HEK293 (cell line): ENCODE measurements at regions not wholly inside any gene's neighbourhood (a gene's known extent, or its start where the extent isn't known, plus 50 kb on each side); places are given as distances from the start of the nearest gene placed in this dataset.

Experiments
- CTCF ChIA-PET: fragments of 350-600 bp; formaldehyde crosslinking; extraction: SDS; loops from one replicate; lab custom pipeline; 2021; ENCODE audit warnings: antibody characterized with exemption; lab: Yijun Ruan, JAX
- POLR2A ChIA-PET: fragments of 300-600 bp; formaldehyde crosslinking; extraction: SDS; loops from one replicate; lab custom pipeline; 2020; ENCODE audit warnings: antibody characterized with exemption, inconsistent platforms; lab: Yijun Ruan, JAX
- H3K27ac ChIP-seq: fragments of 200-500 bp; sonication (Bioruptor generic); 2 replicates; pipeline ENCODE4 v1.5.1; 2014; ENCODE audit warnings: low read depth, low read length, control low read depth, inconsistent platforms; ENCODE audit errors: extremely low read depth
- H3K36me3 ChIP-seq, 2 experiments: fragments of 200-500 bp in 1 of 2; sonication (Bioruptor generic) in 1 of 2; 1 replicate in 1 of 2; 2 replicates in 1 of 2; pipeline ENCODE4 v1.5.1; 2014 to 2017; ENCODE audit warnings: inconsistent platforms in 2 of 2, low read length in 2 of 2; ENCODE audit not compliant: control insufficient read depth in 2 of 2, insufficient read depth in 1 of 2
- H3K4me1 ChIP-seq: fragments of 200-500 bp; sonication (Bioruptor generic); 2 replicates; pipeline ENCODE4 v1.5.1; 2014; ENCODE audit warnings: mild to moderate bottlenecking, low read length, inconsistent platforms; ENCODE audit not compliant: control insufficient read depth, insufficient read depth
- H3K4me3 ChIP-seq: 2 replicates; pipeline ENCODE4 v1.5.1; 2011; ENCODE audit warnings: low read depth, mild to moderate bottlenecking, control low read depth, low read length, moderate library complexity
- H3K9me3 ChIP-seq: fragments of 200-500 bp; sonication (Bioruptor generic); 2 replicates; pipeline ENCODE4 v1.5.1; 2014; ENCODE audit warnings: low read depth, low read length, inconsistent platforms; ENCODE audit not compliant: control insufficient read depth, insufficient read depth
- BCL6B ChIP-seq: fragments of 450-650 bp; formaldehyde crosslinking; IDR thresholded peaks from 2 replicates; pipeline ENCODE4 v1.5.1; 2017; ENCODE audit warnings: missing biosample characterization, missing genetic modification characterization
- EGR2 ChIP-seq: fragments of 450-650 bp; formaldehyde crosslinking; IDR thresholded peaks from 2 replicates; pipeline ENCODE4 v1.5.1; 2016; ENCODE audit warnings: low read depth, missing biosample characterization, missing genetic modification characterization
- GLI2 ChIP-seq: fragments of 450-650 bp; formaldehyde crosslinking; IDR thresholded peaks from 2 replicates; pipeline ENCODE4; 2017; ENCODE audit warnings: missing biosample characterization, missing genetic modification characterization, low read depth, borderline replicate concordance
- GLIS1 ChIP-seq: fragments of 450-650 bp; formaldehyde crosslinking; IDR thresholded peaks from 2 replicates; pipeline ENCODE4 v1.5.1; 2016; ENCODE audit warnings: missing biosample characterization, missing genetic modification characterization
- KLF17 ChIP-seq: fragments of 450-650 bp; formaldehyde crosslinking; IDR thresholded peaks from 2 replicates; pipeline ENCODE4 v1.5.1; 2016; ENCODE audit warnings: missing biosample characterization, missing genetic modification characterization
- MEIS1 ChIP-seq: sonication (generic); formaldehyde crosslinking; IDR thresholded peaks from 2 replicates; pipeline ENCODE4 v1.8.1; 2022; ENCODE audit warnings: missing genetic modification reagents, mild to moderate bottlenecking, borderline replicate concordance
- YY1 ChIP-seq: fragments of 450-650 bp; formaldehyde crosslinking; IDR thresholded peaks from 2 replicates; pipeline ENCODE4 v1.5.1; 2018; ENCODE audit warnings: missing biosample characterization, missing genetic modification characterization
- ZBTB6 ChIP-seq: fragments of 450-650 bp; formaldehyde crosslinking; IDR thresholded peaks from 2 replicates; pipeline ENCODE4 v1.5.1; 2017; ENCODE audit warnings: missing biosample characterization, missing genetic modification characterization
- ZFHX2 ChIP-seq: fragments of 450-650 bp; formaldehyde crosslinking; conservative IDR thresholded peaks from 2 replicates; pipeline ENCODE4 v1.5.1; 2016; ENCODE audit warnings: missing biosample characterization, missing genetic modification characterization
- ZFP69B ChIP-seq: fragments of 450-650 bp; formaldehyde crosslinking; IDR thresholded peaks from 2 replicates; pipeline ENCODE4 v1.5.1; 2016; ENCODE audit warnings: missing biosample characterization, missing genetic modification characterization
- ZNF121 ChIP-seq: fragments of 450-650 bp; formaldehyde crosslinking; IDR thresholded peaks from 2 replicates; pipeline ENCODE4 v1.5.1; 2016; ENCODE audit warnings: missing biosample characterization, missing genetic modification characterization
- ZNF175 ChIP-seq: fragments of 450-650 bp; formaldehyde crosslinking; IDR thresholded peaks from 2 replicates; pipeline ENCODE4 v1.5.1; 2016; ENCODE audit warnings: missing biosample characterization, missing genetic modification characterization
- ZNF521 ChIP-seq: fragments of 450-650 bp; formaldehyde crosslinking; IDR thresholded peaks from 2 replicates; pipeline ENCODE4 v1.5.1; 2017; ENCODE audit warnings: missing biosample characterization, mild to moderate bottlenecking, missing genetic modification characterization
- ZNF549 ChIP-seq: fragments of 450-650 bp; IDR thresholded peaks from 2 replicates; pipeline ENCODE4 v1.5.1; 2018; ENCODE audit warnings: missing biosample characterization, missing genetic modification characterization, mild to moderate bottlenecking, inconsistent platforms, moderate library complexity
- ZNF585B ChIP-seq: fragments of 450-650 bp; formaldehyde crosslinking; IDR thresholded peaks from 2 replicates; pipeline ENCODE4 v1.5.1; 2016; ENCODE audit warnings: missing biosample characterization, missing genetic modification characterization
- ZNF624 ChIP-seq: fragments of 450-650 bp; formaldehyde crosslinking; IDR thresholded peaks from 2 replicates; pipeline ENCODE4 v1.5.1; 2017; ENCODE audit warnings: missing biosample characterization, missing genetic modification characterization
- ZNF629 ChIP-seq: fragments of 450-650 bp; formaldehyde crosslinking; IDR thresholded peaks from 2 replicates; pipeline ENCODE4 v1.5.1; 2017; ENCODE audit warnings: missing biosample characterization, missing genetic modification characterization
- ZNF837 ChIP-seq: fragments of 450-650 bp; formaldehyde crosslinking; IDR thresholded peaks from 2 replicates; pipeline ENCODE4 v1.5.1; 2016; ENCODE audit warnings: missing biosample characterization, missing genetic modification characterization

- H3K9me3 ChIP-seq, result no peaks in the 10 kb centered on the region; the same call in 1 of the 2 replicates
- no peaks in the 10 kb centered on the region for H3K36me3 ChIP-seq
- no peak overlapping the region for H3K27ac ChIP-seq
- no peak overlapping the region for H3K4me3 ChIP-seq
- ChIA-PET POLR2A (no interaction called here), CTCF (interaction anchor here (0.6 to 1.0 kb wide), 2 partner anchors 11 to 633 kb away, joined by 3 read pairs; no protein-coding TSS in a partner anchor)
- TF ChIP-seq ZNF121 (tag by site-specific recombination), result no peak
- no peaks in the 10 kb centered on the region for H3K4me1 ChIP-seq
Measured at GRCh38 chr6:9623228-9623832, 791.5 kb downstream of the TFAP2A start.

GRCh38 chr6:9621276-9621675 is 793.6 kb downstream of the TFAP2A start:
- Histone ChIP-seq H3K27ac (no peak overlapping the region), H3K36me3 (no peaks in the 10 kb centered on the region), H3K4me3 (no peak overlapping the region), H3K4me1 (no peaks in the 10 kb centered on the region), H3K9me3 (no peaks in the 10 kb centered on the region; the same call in 1 of the 2 replicates)
- ChIA-PET CTCF (no interaction called here), POLR2A (no interaction called here)
- peak; percentile 68; the same call in 1 of the 2 replicates for TF ChIP-seq EGR2 (tag by site-specific recombination)
- no peak for TF ChIP-seq ZNF837 (tag by site-specific recombination)
- TF ChIP-seq ZFHX2 (tag by site-specific recombination), result peak; percentile 42; the same call in 1 of the 2 replicates
- no peak for TF ChIP-seq KLF17 (tag by site-specific recombination)

- Histone ChIP-seq H3K9me3 (no peaks in the 10 kb centered on the region; the same call in 1 of the 2 replicates), H3K4me3 (no peak overlapping the region)
- ChIA-PET POLR2A (no interaction called here), CTCF (no interaction called here)
- no peak for TF ChIP-seq ZNF175
- no peak for TF ChIP-seq ZBTB6 (tag by site-specific recombination)
- TF ChIP-seq ZFP69B (tag by site-specific recombination), result no peak
- TF ChIP-seq ZNF585B (tag by site-specific recombination), result no peak
- no peak for TF ChIP-seq GLIS1 (tag by site-specific recombination)
- no peak for TF ChIP-seq ZNF549 (tag by site-specific recombination)
- TF ChIP-seq ZNF629 (tag by site-specific recombination), result no peak
- TF ChIP-seq, all 188 proteins: peak for 0
- Histone ChIP-seq H3K27ac (no peak overlapping the region), H3K4me1 (no peaks in the 10 kb centered on the region), H3K36me3 (no peaks in the 10 kb centered on the region)
Measured at GRCh38 chr6:9620687-9621086, 794.2 kb downstream of the TFAP2A start.

- no peak overlapping the region for H3K4me3 ChIP-seq
- ChIA-PET POLR2A (no interaction called here), CTCF (no interaction called here)
- TF ChIP-seq BCL6B (tag by site-specific recombination) (no peak), MEIS1 (CRISPR knock-in tag) (no peak), GLI2 (tag by site-specific recombination) (no peak), YY1 (no peak), ZNF624 (tag by site-specific recombination) (no peak), ZNF521 (no peak)
- H3K36me3 ChIP-seq, result no peaks in the 10 kb centered on the region
- no peaks in the 10 kb centered on the region; the same call in 1 of the 2 replicates for H3K9me3 ChIP-seq
- H3K27ac ChIP-seq, result no peak overlapping the region
- no peaks in the 10 kb centered on the region for H3K4me1 ChIP-seq
Measured at GRCh38 chr6:9620263-9620662, 794.6 kb downstream of the TFAP2A start.
